ENCODE measurements at regions not wholly inside any gene's neighbourhood (a gene's known extent, or its start where the extent isn't known, plus 50 kb on each side); places are given as distances from the start of the nearest gene placed in this dataset.

- Histone ChIP-seq H4K20me1 (ENCODE audit: insufficient read depth, low read length) (no peaks in the 10 kb centered on the region), H3F3A (ENCODE audit: insufficient read depth, low read length) (no peaks in the 10 kb centered on the region), H3K4me3 (ENCODE audit: low read depth, low read length, poor library complexity, severe bottlenecking) (no peak overlapping the region), H2AFZ (ENCODE audit: low read length) (no peak overlapping the region), H3K27ac (ENCODE audit: low read depth, low read length, poor library complexity, severe bottlenecking) (no peak overlapping the region), H3K9me2 (ENCODE audit: low read depth, low read length) (no peaks in the 10 kb centered on the region), H3K9me3 (ENCODE audit: low read length) (no peaks in the 10 kb centered on the region), H3K36me3 (ENCODE audit: insufficient read depth, low read length) (no peaks in the 10 kb centered on the region), H3K4me1 (ENCODE audit: insufficient read depth, low read length, severe bottlenecking) (no peaks in the 10 kb centered on the region), H3K27me3 (ENCODE audit: insufficient read depth, low read length) (no peaks in the 10 kb centered on the region), H3K9ac (ENCODE audit: low read length) (no peak overlapping the region), H3K79me2 (ENCODE audit: insufficient read depth, low read length) (no peaks in the 10 kb centered on the region), H3K4me2 (ENCODE audit: low read length) (no peak overlapping the region)
- TF ChIP-seq CTCF (IDR thresholded peaks at IDR 0.05; ENCODE audit: low read length) (no peak), EZH2 (IDR thresholded peaks at IDR 0.05; ENCODE audit: borderline replicate concordance, low read length) (no peak)
These were observed 98.8 kb upstream of the NCKAP5 start for GRCh38 chr2:133667085-133667484.

GRCh38 chr2:133667968-133668367 lies 99.7 kb upstream of the NCKAP5 start:
- Histone ChIP-seq H3K36me3 (ENCODE audit: insufficient read depth, low read length) (no peaks in the 10 kb centered on the region), H4K20me1 (ENCODE audit: insufficient read depth, low read length) (no peaks in the 10 kb centered on the region), H3F3A (ENCODE audit: insufficient read depth, low read length) (no peaks in the 10 kb centered on the region), H3K4me3 (ENCODE audit: low read depth, low read length, poor library complexity, severe bottlenecking) (no peak overlapping the region), H3K9ac (ENCODE audit: low read length) (no peak overlapping the region), H3K27me3 (ENCODE audit: insufficient read depth, low read length) (no peaks in the 10 kb centered on the region), H3K9me3 (ENCODE audit: low read length) (no peaks in the 10 kb centered on the region), H3K4me1 (ENCODE audit: insufficient read depth, low read length, severe bottlenecking) (no peaks in the 10 kb centered on the region), H3K79me2 (ENCODE audit: insufficient read depth, low read length) (no peaks in the 10 kb centered on the region), H3K9me2 (ENCODE audit: low read depth, low read length) (no peaks in the 10 kb centered on the region), H3K4me2 (ENCODE audit: low read length) (no peak overlapping the region), H3K27ac (ENCODE audit: low read depth, low read length, poor library complexity, severe bottlenecking) (no peak overlapping the region), H2AFZ (ENCODE audit: low read length) (no peak overlapping the region)
- no peak for TF ChIP-seq EZH2 (IDR thresholded peaks at IDR 0.05; ENCODE audit: borderline replicate concordance, low read length)
- no peak for TF ChIP-seq CTCF (IDR thresholded peaks at IDR 0.05; ENCODE audit: low read length)

GRCh38 chr2:133668547-133668946 lies 100.3 kb upstream of the NCKAP5 start:
- no peak overlapping the region for H3K4me2 ChIP-seq (ENCODE audit: low read length)
- no peak overlapping the region for H3K9ac ChIP-seq (ENCODE audit: low read length)
- no peaks in the 10 kb centered on the region for H3K27me3 ChIP-seq (ENCODE audit: insufficient read depth, low read length)

More at GRCh38 chr2:133668547-133668946, 100.3 kb upstream of the NCKAP5 start:
- Histone ChIP-seq H3K9me3 (ENCODE audit: low read length) (no peaks in the 10 kb centered on the region), H3K9me2 (ENCODE audit: low read depth, low read length) (no peaks in the 10 kb centered on the region), H2AFZ (ENCODE audit: low read length) (no peak overlapping the region), H4K20me1 (ENCODE audit: insufficient read depth, low read length) (no peaks in the 10 kb centered on the region), H3K27ac (ENCODE audit: low read depth, low read length, poor library complexity, severe bottlenecking) (no peak overlapping the region), H3K79me2 (ENCODE audit: insufficient read depth, low read length) (no peaks in the 10 kb centered on the region), H3K4me3 (ENCODE audit: low read depth, low read length, poor library complexity, severe bottlenecking) (no peak overlapping the region), H3F3A (ENCODE audit: insufficient read depth, low read length) (no peaks in the 10 kb centered on the region), H3K36me3 (ENCODE audit: insufficient read depth, low read length) (no peaks in the 10 kb centered on the region), H3K4me1 (ENCODE audit: insufficient read depth, low read length, severe bottlenecking) (no peaks in the 10 kb centered on the region)
- TF ChIP-seq CTCF (IDR thresholded peaks at IDR 0.05; ENCODE audit: low read length) (no peak), EZH2 (IDR thresholded peaks at IDR 0.05; ENCODE audit: borderline replicate concordance, low read length) (no peak)
